NCI-H2107 treated with DMSO at 0.1 percent for 48 hours (cell line): ENCODE measurements at regions not wholly inside any gene's neighbourhood (a gene's known extent, or its start where the extent isn't known, plus 50 kb on each side); places are given as distances from the start of the nearest gene placed in this dataset.

Experiments used
- DNase-seq: peaks from one replicate; lab custom pipeline; 2025; ENCODE audit not compliant: unreplicated experiment; lab: John Stamatoyannopoulos, UW

GRCh38 chr18:77818328-77818727 is 568.7 kb downstream of the GALR1 start:
- no peak for DNase-seq

- DNase-seq = peak; percentile 77
Measured at GRCh38 chr18:77820472-77820871, 570.8 kb downstream of the GALR1 start.

GRCh38 chr18:77821892-77822291 is 572.2 kb downstream of the GALR1 start:
- no peak for DNase-seq

- DNase-seq = peak; percentile 78
Measured at GRCh38 chr18:77822632-77823031, 573.0 kb downstream of the GALR1 start.

- DNase-seq = no peak
Measured at GRCh38 chr18:77833807-77834206, 584.2 kb downstream of the GALR1 start.

- peak; percentile 66 for DNase-seq
Measured at GRCh38 chr18:77851802-77852201, 602.2 kb downstream of the GALR1 start.

- no peak for DNase-seq
Measured at GRCh38 chr18:77853859-77854258, 604.2 kb downstream of the GALR1 start.

GRCh38 chr18:77857678-77858655 is 608.3 kb downstream of the GALR1 start:
- DNase-seq = peak; percentile 97

GRCh38 chr18:77859634-77860033 is 610.0 kb downstream of the GALR1 start:
- no peak for DNase-seq

GRCh38 chr18:77862066-77862757 is 612.6 kb downstream of the GALR1 start:
- no peak for DNase-seq

- no peak for DNase-seq
Measured at GRCh38 chr18:77865853-77866252, 616.2 kb downstream of the GALR1 start.

- DNase-seq = peak; percentile 96
Measured at GRCh38 chr18:77866351-77866750, 616.7 kb downstream of the GALR1 start.

GRCh38 chr18:77870199-77870598 is 620.6 kb downstream of the GALR1 start:
- DNase-seq = no peak

GRCh38 chr18:77870894-77871293 is 621.2 kb downstream of the GALR1 start:
- no peak for DNase-seq

- no peak for DNase-seq
Measured at GRCh38 chr18:77872166-77872565, 622.5 kb downstream of the GALR1 start.

- no peak for DNase-seq
Measured at GRCh38 chr18:77876319-77876865, 626.7 kb downstream of the GALR1 start.

- DNase-seq = no peak
Measured at GRCh38 chr18:77879829-77880228, 630.2 kb downstream of the GALR1 start.

GRCh38 chr18:77884454-77884853 is 634.8 kb downstream of the GALR1 start:
- DNase-seq = no peak

GRCh38 chr18:77894060-77894459 is 644.4 kb downstream of the GALR1 start:
- no peak for DNase-seq

GRCh38 chr18:77895250-77895649 is 645.6 kb downstream of the GALR1 start:
- DNase-seq = no peak

- DNase-seq = no peak
Measured at GRCh38 chr18:77896586-77897252, 647.1 kb downstream of the GALR1 start.
